ENCODE measurements at regions not wholly inside any gene's neighbourhood (a gene's known extent, or its start where the extent isn't known, plus 50 kb on each side); places are given as distances from the start of the nearest gene placed in this dataset.

- TF ChIP-seq POLR2A (IDR thresholded peaks at IDR 0.05; ENCODE audit: control extremely low read depth in 1 of 2, low read depth in 2 of 2, low read length in 2 of 2), result no peak
- TF ChIP-seq EZH2 (IDR thresholded peaks at IDR 0.05; ENCODE audit: low read depth, low read length, severe bottlenecking), result no peak
- TF ChIP-seq TBP (IDR thresholded peaks at IDR 0.05; ENCODE audit: low read depth, low read length), result no peak
- TF ChIP-seq POLR2AphosphoS5 (IDR thresholded peaks at IDR 0.05; ENCODE audit: low read depth, low read length), result no peak
- TF ChIP-seq RFX5 (IDR thresholded peaks at IDR 0.05; ENCODE audit: borderline replicate concordance, low read depth, low read length), result no peak
- TF ChIP-seq MAFK (IDR thresholded peaks at IDR 0.05; ENCODE audit: low read depth, low read length), result no peak
- no peak for TF ChIP-seq CTCF (IDR thresholded peaks at IDR 0.05; ENCODE audit: control extremely low read depth in 1 of 3, insufficient read depth in 1 of 3, low read depth in 1 of 3, low read length in 3 of 3)
- TF ChIP-seq TEAD4 (IDR thresholded peaks at IDR 0.05; ENCODE audit: low read depth, low read length), result no peak
- TF ChIP-seq GABPA (IDR thresholded peaks at IDR 0.05; ENCODE audit: borderline replicate concordance, insufficient read depth, low read length), result no peak
Observed at GRCh38 chr20:58097943-58098342, 130.5 kb downstream of the ANKRD60 start.

Data from H1 (cell line).